ENCODE measurements at regions not wholly inside any gene's neighbourhood (a gene's known extent, or its start where the extent isn't known, plus 50 kb on each side); places are given as distances from the start of the nearest gene placed in this dataset.
"Not testable (repeated sequence)": the region's sequence is repeated elsewhere in the genome, so short reads cannot be mapped to it uniquely, and the experiment has no call there.

- no peak for DNase-seq
Observed at GRCh38 chr1:68677684-68678351, 180.9 kb upstream of the DEPDC1 start.

- DNase-seq, result no peak
Observed at GRCh38 chr1:68696221-68696620, 199.3 kb upstream of the DEPDC1 start.

DNA sequence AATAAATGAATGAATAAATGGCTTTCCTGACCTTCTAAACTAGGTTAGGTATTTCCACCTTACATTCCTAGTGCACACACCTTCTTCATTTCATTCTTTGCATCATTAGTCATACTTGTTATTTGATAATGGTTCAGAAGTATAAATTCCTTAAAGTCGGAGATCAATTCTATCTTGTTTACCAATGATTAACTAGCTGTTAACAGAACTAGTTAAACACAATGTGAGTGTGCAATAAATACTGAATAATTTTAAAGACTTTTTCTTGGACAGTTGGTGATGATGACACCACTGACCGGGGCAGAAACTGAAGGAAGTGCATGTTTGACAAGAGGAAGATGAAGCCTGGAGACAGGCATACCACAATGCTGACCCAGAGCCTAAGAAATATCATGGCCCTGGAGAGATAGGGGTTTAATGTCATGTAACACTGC, 207.1 kb upstream of the DEPDC1 start:
- no peak for DNase-seq

GRCh38 chr1:68704800-68705443, 208.0 kb upstream of the DEPDC1 start:
- DNase-seq, result no peak

- DNase-seq, result no peak
Observed at GRCh38 chr1:68705466-68705865, 208.6 kb upstream of the DEPDC1 start.

DNA sequence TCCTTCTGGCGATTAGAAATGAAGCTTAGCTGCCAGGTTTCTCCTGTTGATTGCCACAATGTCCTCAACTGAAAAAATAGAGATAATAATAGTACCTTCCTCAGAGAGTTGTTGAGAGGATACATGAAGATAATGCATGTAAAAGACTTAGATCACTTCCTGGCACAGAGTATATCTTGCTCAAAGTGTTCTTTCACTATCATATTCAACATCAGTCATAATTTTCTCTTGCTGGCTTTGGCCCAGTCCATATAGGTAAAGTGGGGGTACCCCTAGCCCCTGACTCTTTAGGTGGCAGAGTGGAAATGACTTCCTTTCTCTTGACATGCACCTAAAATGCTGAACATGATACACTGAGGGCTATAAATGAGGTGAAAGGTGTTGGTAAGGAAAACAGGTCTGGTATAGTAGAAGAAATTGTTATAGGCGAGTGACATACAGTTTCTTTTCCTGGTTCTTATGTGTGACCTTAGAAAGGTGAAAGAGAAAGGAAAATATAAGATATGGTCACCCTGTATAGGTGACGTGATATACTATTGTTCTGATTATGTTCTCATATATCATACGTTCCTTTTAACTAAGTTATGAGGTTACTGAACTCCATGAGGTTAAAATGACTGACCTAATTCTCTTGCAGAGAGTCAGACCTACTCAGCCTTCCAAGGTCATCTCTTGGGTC, 209.9 kb upstream of the DEPDC1 start:
- no peak for DNase-seq

DNA sequence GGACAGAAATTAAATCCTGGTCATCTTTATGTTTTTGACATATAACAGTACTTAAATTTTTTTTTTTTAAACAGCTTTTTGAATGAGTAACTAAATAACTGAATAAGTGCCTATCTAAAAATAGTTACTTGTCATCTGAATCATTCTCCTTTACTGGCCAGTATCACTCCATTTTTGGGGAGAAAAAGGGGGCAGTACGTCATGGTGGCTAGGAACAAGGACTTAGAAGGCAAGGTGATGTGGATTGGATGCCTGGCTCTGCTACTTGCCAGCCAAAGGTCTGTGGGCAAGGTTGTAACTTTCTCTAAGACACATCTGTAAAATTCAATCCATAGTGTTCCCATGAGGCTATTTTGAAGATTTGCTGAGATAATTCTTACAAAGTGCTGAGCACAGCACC, 220.4 kb upstream of the DEPDC1 start:
- no peak for DNase-seq

DNA sequence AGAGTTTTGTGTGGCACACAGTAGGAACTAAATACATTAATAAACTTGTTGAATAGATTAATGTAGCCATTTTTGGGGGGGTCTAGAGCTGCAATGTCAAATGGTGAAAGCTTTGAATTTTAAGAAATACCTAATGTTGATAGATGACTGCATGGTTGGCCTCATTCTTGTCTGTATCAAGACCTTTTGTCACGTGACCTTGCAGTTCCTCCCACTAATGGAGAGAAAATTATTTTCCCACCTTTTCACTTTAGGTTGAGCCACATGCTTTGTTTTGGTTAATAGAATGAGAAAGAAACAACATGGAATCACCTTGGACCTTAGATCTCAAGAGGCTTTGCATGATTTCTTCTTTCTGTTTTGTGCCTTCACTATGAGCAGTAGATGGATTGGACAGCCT, 223.6 kb upstream of the DEPDC1 start:
- DNase-seq, result no peak

DNA sequence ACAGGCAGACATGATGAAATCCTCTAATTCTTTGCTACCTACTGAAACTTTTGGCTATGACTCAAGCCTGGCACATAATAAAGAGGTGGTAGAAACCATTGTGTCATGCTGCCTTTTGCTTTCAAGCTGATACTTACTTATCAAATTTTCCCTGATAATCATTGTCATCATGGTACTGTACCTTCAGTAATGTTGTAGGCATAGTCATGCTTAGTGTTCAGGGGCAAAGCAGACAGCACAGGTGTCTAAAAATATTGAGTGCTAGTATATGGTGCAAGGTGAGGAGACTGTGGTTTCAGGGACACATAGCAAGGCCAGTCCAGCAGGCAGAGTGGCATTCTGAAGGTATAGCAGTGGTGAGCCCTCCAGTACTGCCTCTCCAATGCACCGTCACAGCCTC, 226.9 kb upstream of the DEPDC1 start:
- DNase-seq, result no peak

DNA sequence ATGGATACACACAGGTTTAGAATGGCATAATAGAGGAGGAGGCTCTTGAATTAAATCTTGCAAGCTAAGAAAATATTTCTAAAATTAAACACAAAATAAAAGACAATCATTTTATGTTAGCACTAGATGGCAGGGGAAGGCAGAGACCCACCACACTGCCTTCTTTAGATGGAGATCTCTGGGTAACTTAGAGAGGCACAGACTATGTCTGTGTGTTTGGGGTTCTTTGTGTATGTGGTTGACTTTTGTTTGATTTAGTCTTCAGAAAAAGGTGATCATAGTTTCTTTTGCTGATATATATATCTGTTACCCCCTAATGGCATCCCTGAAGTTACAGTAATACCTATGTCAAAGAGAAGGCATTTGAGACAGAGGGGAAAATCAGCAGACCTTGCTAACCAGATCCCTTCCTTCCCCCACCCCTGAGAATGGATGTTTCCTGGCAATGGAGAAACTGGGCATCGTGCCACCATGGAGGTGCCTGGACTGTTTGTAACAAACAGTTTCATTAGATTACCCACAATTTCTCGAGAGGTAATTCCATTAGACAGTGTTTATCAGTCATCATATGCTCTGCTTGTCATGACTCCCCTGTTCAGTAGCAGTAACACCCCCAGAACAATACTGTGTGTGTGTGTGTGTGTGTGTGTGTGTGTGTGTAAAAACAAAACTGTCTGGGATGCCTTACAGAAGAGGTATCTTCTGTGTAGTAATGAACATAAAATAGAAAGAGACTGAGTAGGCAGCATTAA, 228.3 kb upstream of the DEPDC1 start:
- peak; percentile 2 for DNase-seq

DNA sequence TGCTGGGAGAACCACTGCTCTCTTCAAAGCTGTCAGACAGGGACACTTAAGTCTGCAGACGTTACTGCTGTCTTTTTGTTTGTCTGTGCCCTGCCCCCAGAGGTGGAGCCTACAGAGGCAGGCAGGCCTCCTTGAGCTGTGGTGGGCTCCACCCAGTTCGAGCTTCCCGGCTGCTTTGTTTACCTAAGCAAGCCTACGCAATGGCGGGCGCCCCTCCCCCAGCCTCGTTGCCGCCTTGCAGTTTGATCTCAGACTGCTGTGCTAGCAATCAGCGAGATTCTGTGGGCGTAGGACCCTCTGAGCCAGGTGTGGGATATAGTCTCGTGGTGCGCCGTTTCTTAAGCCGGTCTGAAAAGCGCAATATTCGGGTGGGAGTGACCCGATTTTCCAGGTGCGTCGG, 242.6 kb upstream of the DEPDC1 start:
- not testable (repeated sequence) for DNase-seq

DNA sequence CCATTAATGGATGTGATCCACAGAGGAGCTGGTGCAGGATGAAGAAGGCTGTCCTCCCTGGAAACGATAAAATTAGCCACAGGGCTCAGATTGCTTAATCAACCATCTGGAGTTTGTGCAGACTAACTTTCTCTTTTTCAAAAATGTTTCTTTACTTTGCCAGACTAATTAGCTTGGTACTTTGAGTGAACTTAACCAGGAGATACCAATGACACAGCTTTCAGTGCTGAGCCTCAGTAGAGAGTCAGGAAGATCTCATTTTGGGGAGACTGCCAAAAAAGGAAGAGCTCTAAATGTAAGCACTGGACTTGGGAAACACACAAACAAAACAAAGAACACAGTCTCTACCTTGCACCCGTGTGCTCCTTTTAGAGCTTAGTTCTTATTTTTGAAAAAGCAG, 248.1 kb upstream of the DEPDC1 start:
- no peak for DNase-seq

GRCh38 chr1:68745451-68745850, 248.6 kb upstream of the DEPDC1 start:
- DNase-seq, result peak; percentile 3

DNA sequence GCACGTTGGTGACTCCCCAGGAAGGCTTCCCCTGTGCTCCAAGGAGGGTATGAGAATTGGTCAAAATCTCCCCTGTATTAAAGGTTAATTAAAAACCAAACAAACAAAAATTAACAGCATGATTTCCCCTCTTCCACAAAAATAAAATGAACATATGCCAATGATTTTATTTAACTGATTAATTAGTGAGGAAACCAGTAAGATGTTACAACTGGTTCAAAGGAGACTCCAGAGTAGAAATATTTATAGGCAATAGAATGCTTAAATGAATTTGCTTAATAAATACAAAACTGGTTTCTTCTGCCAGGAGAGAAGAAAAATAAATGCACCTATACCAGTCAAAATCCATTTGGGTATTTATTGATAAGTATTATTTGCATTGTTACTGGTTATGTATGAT, 249.5 kb upstream of the DEPDC1 start:
- no peak for DNase-seq

DNA sequence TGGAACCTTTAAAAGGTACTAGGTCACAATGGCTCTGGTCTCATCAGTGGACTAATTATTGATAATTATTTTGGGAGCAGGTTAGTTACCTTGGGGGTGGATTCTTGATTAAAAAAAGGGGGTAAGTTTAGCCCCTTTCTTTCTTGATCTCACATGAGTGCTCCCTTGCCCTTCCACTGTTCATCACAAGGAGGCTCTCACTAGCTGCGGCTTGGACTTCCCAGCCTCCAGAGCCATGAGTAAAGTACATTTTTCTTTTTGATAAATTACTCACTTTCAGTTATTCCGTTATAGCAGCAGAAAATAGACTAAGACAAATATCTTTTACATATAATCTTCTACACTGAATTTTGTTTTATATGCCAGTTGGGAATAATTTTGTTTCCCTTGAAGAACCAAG, 254.8 kb upstream of the DEPDC1 start:
- no peak for DNase-seq

DNA sequence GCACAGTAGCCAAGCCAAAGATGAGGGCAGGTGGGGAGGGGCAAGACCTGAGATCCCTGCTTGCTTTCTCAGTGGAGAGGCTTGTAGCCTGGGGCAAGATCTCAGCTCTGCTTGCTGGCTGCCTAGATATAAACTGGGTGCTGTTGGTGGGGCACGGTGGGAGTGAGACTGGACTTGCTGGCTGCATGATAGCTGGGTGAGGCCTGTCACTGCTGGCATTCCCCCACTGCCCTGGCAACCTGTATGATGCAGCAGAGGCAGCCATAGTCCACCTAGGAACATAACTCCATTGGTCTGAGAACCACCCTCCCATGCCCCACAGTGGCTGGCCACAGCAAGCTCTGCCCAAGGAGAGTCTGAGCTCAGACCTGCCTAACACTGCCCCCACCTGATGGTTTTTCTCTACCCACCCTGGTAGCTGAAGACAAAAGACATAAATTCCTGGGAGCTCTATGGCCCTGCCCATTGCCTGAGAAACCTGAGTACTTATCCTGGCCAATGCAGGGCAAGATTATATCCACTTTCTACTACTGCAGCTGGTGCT, 261.9 kb upstream of the DEPDC1 start:
- no peak for DNase-seq

DNA sequence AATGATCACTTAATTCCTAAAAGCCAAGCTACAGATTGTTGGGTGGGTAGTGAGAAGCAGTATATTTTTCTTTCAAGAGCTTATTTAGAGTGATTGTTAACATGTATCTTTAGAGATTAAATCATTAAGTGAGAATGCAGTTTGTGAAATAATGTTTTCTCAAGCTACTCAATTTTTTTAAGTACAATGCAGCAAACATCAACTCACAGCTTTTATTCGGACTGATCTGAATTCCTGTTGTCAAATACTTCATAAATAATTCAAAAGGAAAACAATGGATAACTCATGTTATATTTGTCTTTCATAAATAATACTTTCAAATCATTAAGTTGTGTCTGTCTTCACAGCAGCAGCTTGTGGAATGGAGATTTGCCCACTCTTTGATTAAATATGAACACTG, 271.1 kb upstream of the DEPDC1 start:
- no peak for DNase-seq

DNA sequence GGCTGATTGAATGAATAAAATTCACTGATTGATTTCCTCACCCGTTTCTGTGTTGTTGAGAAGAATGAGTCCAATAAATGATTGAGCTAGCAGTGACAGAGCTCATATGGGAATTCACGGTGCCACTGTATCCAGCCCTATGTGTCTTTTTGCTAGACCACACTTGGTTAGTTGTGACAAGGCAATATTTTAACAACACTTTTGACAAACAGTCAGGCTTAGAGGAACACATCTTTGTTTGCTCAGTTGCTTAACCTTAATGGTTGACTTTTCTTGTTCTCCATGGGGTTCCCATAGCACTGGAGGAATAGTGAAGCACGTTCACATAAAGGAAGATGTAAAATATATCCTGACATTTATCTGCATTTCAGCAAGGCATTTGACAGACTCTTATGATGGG, 273.9 kb upstream of the DEPDC1 start:
- no peak for DNase-seq

GRCh38 chr1:68777851-68778250, 281.0 kb upstream of the DEPDC1 start:
- DNase-seq, result no peak

DNA sequence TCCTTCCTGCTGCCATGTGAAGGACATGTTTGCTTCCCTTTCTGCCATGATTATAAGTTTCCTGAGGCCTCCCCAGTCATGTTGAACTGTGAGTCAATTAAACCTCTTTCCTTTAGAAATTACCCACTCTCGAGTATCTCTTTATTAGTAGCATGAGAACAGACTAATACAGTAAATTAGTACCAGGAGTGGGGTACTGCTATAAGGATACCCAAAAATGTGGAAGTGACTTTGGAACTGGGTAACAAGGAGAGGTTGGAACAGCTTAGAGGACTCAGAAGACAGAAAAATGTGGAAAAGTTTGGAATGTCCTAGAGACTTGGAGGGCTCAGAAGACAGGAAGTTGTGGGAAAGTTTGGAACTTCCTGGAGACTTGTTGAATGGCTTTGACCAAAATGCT, 283.0 kb upstream of the DEPDC1 start:
- DNase-seq, result not testable (repeated sequence)

- no peak for DNase-seq
Observed at GRCh38 chr1:68780919-68781318, 284.0 kb upstream of the DEPDC1 start.

DNA sequence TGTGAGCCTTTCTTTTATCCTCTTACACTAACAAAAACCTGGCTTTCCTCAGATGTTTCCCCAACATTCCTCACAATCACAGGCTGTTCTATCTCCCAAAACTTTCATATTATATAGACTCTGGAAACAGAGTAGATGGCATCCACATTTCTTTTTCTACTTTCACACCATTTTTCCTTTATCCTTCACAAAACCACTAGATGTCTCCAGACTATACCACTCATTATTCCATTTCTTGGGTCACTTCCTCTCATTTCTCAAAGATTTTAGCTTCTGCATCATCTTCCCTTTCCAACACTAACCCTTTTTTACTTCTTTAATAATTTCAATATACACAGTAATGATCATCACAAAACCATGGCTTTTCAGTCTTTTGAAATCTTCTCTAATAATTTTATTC, 286.0 kb upstream of the DEPDC1 start:
- DNase-seq, result no peak

DNA sequence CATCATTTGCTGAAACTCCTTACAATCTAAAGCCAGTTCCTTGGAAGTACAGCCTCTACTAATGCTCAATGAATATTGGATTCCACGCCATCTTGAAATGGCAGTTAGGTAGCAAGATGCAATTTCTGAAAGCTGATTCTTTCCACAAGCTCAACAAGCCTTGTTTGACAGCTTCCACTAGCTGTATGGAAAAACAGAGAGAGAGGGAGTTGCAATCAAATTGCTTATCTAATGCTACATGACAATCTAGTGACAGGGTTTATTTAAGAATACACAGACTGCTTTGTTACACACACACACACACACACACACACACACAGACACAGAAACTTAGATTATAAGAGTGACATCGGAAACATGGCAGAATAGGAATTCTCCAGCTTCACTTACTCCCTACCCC, 288.4 kb upstream of the DEPDC1 start:
- DNase-seq, result no peak
